GM12865 (cell line): ENCODE measurements at regions not wholly inside any gene's neighbourhood (a gene's known extent, or its start where the extent isn't known, plus 50 kb on each side); places are given as distances from the start of the nearest gene placed in this dataset.

Experiments
- DNase-seq: peaks from one replicate; pipeline ENCODE4 v3.0.0; 2010; ENCODE audit warnings: low read depth
- H3K4me3 ChIP-seq: 2 replicates; pipeline ENCODE4 v1.5.1; 2011; ENCODE audit warnings: mild to moderate bottlenecking, low read depth, low read length, control low read depth
- CTCF ChIP-seq: IDR thresholded peaks from 2 replicates; pipeline ENCODE4 v1.5.1; 2011; ENCODE audit warnings: low read length, control low read depth, low read depth, inconsistent platforms; ENCODE audit not compliant: insufficient read depth; ENCODE audit errors: missing control alignments

GRCh38 chr2:78301166-78301789 is 724.2 kb upstream of the REG3G start:
- no peak for TF ChIP-seq CTCF
- H3K4me3 ChIP-seq, result no peak overlapping the region
- no peak for DNase-seq

- H3K4me3 ChIP-seq, result no peak overlapping the region
- no peak for TF ChIP-seq CTCF
- no peak for DNase-seq
Measured at GRCh38 chr2:78304678-78305077, 720.8 kb upstream of the REG3G start.

- DNase-seq, result no peak
- TF ChIP-seq CTCF, result no peak
- H3K4me3 ChIP-seq, result no peak overlapping the region
Measured at GRCh38 chr2:78309460-78309859, 716.0 kb upstream of the REG3G start.

GRCh38 chr2:78315368-78315767 is 710.1 kb upstream of the REG3G start:
- no peak for TF ChIP-seq CTCF
- no peak overlapping the region for H3K4me3 ChIP-seq
- DNase-seq, result no peak

- no peak overlapping the region for H3K4me3 ChIP-seq
- no peak for DNase-seq
- TF ChIP-seq CTCF, result no peak
Measured at GRCh38 chr2:78318275-78318674, 707.2 kb upstream of the REG3G start.

- TF ChIP-seq CTCF, result no peak
- no peak for DNase-seq
- H3K4me3 ChIP-seq, result no peak overlapping the region
Measured at GRCh38 chr2:78330193-78330592, 695.3 kb upstream of the REG3G start.

GRCh38 chr2:78351208-78351607 is 674.3 kb upstream of the REG3G start:
- TF ChIP-seq CTCF, result no peak
- no peak overlapping the region for H3K4me3 ChIP-seq
- no peak for DNase-seq
